ENCODE measurements at regions not wholly inside any gene's neighbourhood (a gene's known extent, or its start where the extent isn't known, plus 50 kb on each side); places are given as distances from the start of the nearest gene placed in this dataset.

GRCh38 chr14:29166507-29166906 lies 399.9 kb downstream of the FOXG1 start (continued):
- TF ChIP-seq MGA (IDR thresholded peaks at IDR 0.05) (no peak), ERF (CRISPR knock-in tag; IDR thresholded peaks at IDR 0.05) (no peak), E2F4 (CRISPR knock-in tag; IDR thresholded peaks at IDR 0.05; ENCODE audit: low read depth) (no peak), ZBTB49 (CRISPR knock-in tag; IDR thresholded peaks at IDR 0.05; ENCODE audit: borderline replicate concordance) (no peak), NUFIP1 (IDR thresholded peaks at IDR 0.05; ENCODE audit: partially characterized antibody) (no peak), EP300 (IDR thresholded peaks at IDR 0.05; ENCODE audit: low read length) (no peak)
